Effector memory CD4-positive, alpha-beta T cell (primary cell): ENCODE measurements at regions not wholly inside any gene's neighbourhood (a gene's known extent, or its start where the extent isn't known, plus 50 kb on each side); places are given as distances from the start of the nearest gene placed in this dataset.
"Not testable (repeated sequence)": the region's sequence is repeated elsewhere in the genome, so short reads cannot be mapped to it uniquely, and the experiment has no call there.

Experiments
- DNase-seq, 3 donors: peaks; one replicate each; pipeline ENCODE4 v3.0.0-alpha.2; 2020
- H3K27ac ChIP-seq: 2 replicates; pipeline ENCODE4 v1.7.0; 2013; ENCODE audit warnings: mild to moderate bottlenecking, low read length, moderate library complexity; ENCODE audit not compliant: insufficient read depth, poor library complexity, severe bottlenecking
- H3K27me3 ChIP-seq: replicated peaks from 2 replicates; pipeline ENCODE4 v1.7.0; 2013; ENCODE audit warnings: mild to moderate bottlenecking, low read length; ENCODE audit not compliant: insufficient read depth, control insufficient read depth, poor library complexity, severe bottlenecking
- H3K36me3 ChIP-seq: 2 replicates; pipeline ENCODE4 v1.7.0; 2013; ENCODE audit warnings: mild to moderate bottlenecking, low read length, moderate library complexity; ENCODE audit not compliant: control insufficient read depth, insufficient read depth
- H3K4me1 ChIP-seq: 2 replicates; pipeline ENCODE4 v1.7.0; 2013; ENCODE audit warnings: low read length, mild to moderate bottlenecking; ENCODE audit not compliant: control insufficient read depth, insufficient read depth, poor library complexity, severe bottlenecking
- H3K4me3 ChIP-seq: 2 replicates; pipeline ENCODE4 v1.7.0; 2013; ENCODE audit warnings: low read length, low read depth, mild to moderate bottlenecking; ENCODE audit not compliant: insufficient read depth, poor library complexity, severe bottlenecking
- H3K9me3 ChIP-seq: 2 replicates; pipeline ENCODE4 v1.7.0; 2013; ENCODE audit warnings: mild to moderate bottlenecking, low read length, moderate library complexity; ENCODE audit not compliant: control insufficient read depth

DNA sequence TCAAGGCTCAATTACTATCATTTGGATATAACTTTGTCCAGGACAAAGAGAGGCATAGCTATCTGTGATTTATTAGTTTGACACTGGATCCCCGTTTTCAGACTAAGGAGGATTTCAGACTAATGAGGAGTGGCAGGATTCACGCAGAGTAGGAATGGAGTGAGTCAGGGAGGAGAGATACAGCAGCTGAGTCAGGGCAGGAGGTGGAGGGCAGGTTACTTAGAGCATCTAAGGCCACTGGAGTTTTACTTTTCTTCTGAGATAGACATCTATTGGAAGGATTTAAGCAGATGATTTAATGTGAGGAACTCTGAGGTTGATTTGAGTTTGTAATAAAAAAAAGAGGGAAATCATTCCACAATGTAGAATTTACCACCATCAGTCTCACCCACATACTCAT, 110.6 kb downstream of the RPIA start:
- H3K36me3 ChIP-seq, H3K4me1 ChIP-seq, H3K4me3 ChIP-seq, DNase-seq, H3K27me3 ChIP-seq, H3K27ac ChIP-seq, H3K9me3 ChIP-seq: not testable (repeated sequence)

DNA sequence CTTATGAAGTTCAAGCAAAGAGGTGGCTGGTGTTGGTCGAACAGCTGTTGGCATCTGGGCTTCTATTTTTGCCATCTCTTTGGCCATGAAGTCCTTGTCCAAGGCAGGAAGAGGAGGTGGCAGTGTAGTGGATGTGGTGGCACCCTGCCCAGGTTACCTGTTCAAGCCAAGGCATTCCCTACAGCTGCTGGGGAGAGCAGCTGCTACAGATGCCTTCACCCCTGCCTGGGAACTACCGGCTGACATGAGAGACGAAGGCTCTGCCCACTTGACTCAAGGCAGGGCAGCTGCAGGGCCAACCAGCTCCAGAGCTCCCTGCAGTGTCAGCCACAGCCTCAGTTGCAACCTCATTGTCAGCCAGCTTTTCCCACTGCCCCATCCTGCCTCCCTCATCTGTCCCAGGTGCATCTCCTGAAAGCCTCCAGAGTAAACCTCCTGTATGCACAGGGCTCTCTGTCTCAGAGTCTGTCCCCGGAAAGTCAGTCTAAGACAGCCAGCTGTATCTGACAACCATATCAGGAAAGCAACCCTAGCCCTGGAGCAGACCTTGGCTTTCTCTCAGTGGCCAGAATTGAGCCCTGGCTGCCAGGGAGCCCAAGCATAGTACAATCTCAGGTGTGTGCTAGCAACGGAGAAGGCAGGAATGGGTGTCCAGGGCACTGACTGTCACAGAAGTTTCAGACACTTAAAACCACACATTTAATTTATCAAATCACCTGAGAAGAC, 115.9 kb downstream of the RPIA start:
- H3K4me1 ChIP-seq = no peaks in the 10 kb centered on the region
- H3K27me3 ChIP-seq = no peaks in the 10 kb centered on the region
- no peaks in the 10 kb centered on the region for H3K9me3 ChIP-seq
- H3K4me3 ChIP-seq = no peak overlapping the region
- H3K27ac ChIP-seq = no peak overlapping the region
- no peak for DNase-seq
- H3K36me3 ChIP-seq = no peaks in the 10 kb centered on the region

- H3K4me3 ChIP-seq = no peak overlapping the region
- DNase-seq = no peak
- no peaks in the 10 kb centered on the region for H3K4me1 ChIP-seq
- H3K27ac ChIP-seq = no peak overlapping the region
- no peaks in the 10 kb centered on the region for H3K9me3 ChIP-seq
- H3K36me3 ChIP-seq = no peaks in the 10 kb centered on the region
- no peaks in the 10 kb centered on the region for H3K27me3 ChIP-seq
These were observed 116.6 kb downstream of the RPIA start for GRCh38 chr2:88808083-88808482.

- Histone ChIP-seq H3K9me3 (no peaks in the 10 kb centered on the region), H3K27me3 (no peaks in the 10 kb centered on the region), H3K36me3 (no peaks in the 10 kb centered on the region), H3K27ac (no peak overlapping the region), H3K4me3 (no peak overlapping the region), H3K4me1 (no peaks in the 10 kb centered on the region)
- no peak for DNase-seq
These were observed 117.2 kb downstream of the RPIA start for GRCh38 chr2:88808652-88809051.

DNA sequence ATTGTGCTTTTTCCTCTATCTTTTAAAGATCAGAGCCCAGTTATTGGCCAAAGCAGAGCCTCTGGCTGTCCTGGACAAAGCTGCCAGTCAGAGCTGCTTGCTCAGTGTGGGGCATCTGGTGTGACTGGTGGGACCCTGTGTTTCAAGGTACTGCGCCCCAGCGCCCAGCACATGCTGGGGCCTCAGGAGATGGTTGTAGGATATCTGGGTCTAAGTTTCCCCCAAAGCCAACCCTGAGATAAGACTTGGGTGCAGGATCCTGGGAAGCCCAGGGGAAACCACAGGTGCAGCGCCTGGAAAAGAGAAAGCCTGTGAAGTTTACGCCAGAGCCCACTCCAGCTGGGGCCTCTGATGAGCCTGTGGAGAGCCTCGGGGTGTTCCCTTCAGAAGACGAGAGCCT, 117.7 kb downstream of the RPIA start:
- Histone ChIP-seq H3K27me3 (no peaks in the 10 kb centered on the region), H3K27ac (no peak overlapping the region), H3K9me3 (no peaks in the 10 kb centered on the region), H3K36me3 (no peaks in the 10 kb centered on the region), H3K4me3 (no peak overlapping the region), H3K4me1 (no peaks in the 10 kb centered on the region)
- no peak for DNase-seq

- H3K4me1 ChIP-seq = no peaks in the 10 kb centered on the region
- no peaks in the 10 kb centered on the region for H3K9me3 ChIP-seq
- DNase-seq = no peak
- no peaks in the 10 kb centered on the region for H3K27me3 ChIP-seq
- H3K27ac ChIP-seq = no peak overlapping the region
- no peaks in the 10 kb centered on the region for H3K36me3 ChIP-seq
- H3K4me3 ChIP-seq = no peak overlapping the region
These were observed 118.5 kb downstream of the RPIA start for GRCh38 chr2:88810017-88810416.

DNA sequence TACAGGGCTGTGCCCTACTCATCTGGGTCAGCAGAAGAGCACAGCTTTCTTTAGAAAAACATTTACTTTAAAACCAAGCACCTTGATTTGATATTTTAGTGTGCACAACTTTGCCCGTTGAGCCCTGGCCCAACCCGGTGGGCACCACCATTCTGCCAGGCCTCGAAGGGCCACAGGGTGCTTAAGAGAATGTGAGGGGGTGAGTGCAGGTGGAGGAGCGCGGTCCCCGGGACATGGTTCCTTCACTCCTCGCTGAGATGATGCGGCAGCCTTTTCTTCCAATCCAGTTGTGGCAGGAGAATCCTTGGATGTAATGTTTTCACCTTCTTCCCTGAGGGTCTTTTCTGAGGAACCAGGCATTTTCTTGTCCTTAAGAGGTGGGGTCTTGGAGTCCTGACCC, 119.0 kb downstream of the RPIA start:
- Histone ChIP-seq H3K9me3 (no peaks in the 10 kb centered on the region), H3K36me3 (no peaks in the 10 kb centered on the region), H3K27ac (no peak overlapping the region), H3K4me1 (no peaks in the 10 kb centered on the region), H3K4me3 (no peak overlapping the region), H3K27me3 (no peaks in the 10 kb centered on the region)
- DNase-seq = no peak

DNA sequence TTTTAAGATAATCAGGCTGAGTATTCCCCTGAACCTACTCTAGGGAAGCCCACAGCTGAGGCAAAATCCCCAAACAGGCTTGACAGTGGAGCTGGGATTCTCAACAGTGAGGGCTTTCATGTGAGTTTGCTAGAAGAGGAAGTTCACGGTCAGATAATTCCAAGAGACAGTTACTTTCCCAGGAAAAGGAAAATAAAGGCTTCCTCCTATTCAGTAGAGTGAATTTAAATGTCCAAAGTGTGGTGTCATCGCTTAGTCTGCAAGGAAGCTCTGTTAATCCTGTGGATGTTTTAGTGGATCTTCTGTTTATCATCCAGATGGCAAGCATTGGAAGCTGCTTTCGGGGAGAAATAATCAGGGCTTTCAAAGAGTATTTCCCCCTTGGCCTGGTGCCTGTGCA, 119.8 kb downstream of the RPIA start:
- no peaks in the 10 kb centered on the region for H3K36me3 ChIP-seq
- H3K4me3 ChIP-seq = no peak overlapping the region
- H3K9me3 ChIP-seq = peaks cover 4% of the 10 kb centered on the region
- no peaks in the 10 kb centered on the region for H3K4me1 ChIP-seq
- H3K27me3 ChIP-seq = no peaks in the 10 kb centered on the region
- DNase-seq = no peak
- no peak overlapping the region for H3K27ac ChIP-seq

DNA sequence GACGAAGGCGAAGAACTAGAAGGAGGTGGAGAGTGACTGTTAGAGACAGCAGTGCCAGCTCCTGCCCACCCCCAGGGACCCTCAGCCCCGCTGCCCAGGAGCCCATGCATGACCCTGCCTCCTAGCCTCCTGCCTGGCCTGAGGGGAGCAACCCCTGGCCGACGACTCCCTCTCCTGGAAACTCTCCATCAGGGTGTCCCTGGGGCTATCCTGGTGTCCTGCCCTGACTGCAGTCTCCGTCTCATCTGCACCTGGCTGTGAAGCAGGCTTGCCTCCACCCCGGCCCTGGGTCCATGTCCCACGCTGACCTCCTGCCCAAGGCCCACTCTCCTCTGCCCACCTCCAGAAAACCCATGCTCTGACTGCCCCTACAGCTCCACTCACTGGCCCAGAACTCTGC, 120.2 kb downstream of the RPIA start:
- Histone ChIP-seq H3K36me3 (no peaks in the 10 kb centered on the region), H3K27ac (no peak overlapping the region), H3K4me1 (no peaks in the 10 kb centered on the region), H3K27me3 (no peaks in the 10 kb centered on the region), H3K9me3 (peaks cover 4% of the 10 kb centered on the region), H3K4me3 (no peak overlapping the region)
- DNase-seq = no peak

GRCh38 chr2:88813612-88814011, 122.1 kb downstream of the RPIA start:
- DNase-seq = no peak
- Histone ChIP-seq H3K4me3 (no peak overlapping the region), H3K27ac (no peak overlapping the region), H3K9me3 (peaks cover 4% of the 10 kb centered on the region), H3K27me3 (no peaks in the 10 kb centered on the region), H3K36me3 (no peaks in the 10 kb centered on the region), H3K4me1 (no peaks in the 10 kb centered on the region)
